ENCODE measurements at regions not wholly inside any gene's neighbourhood (a gene's known extent, or its start where the extent isn't known, plus 50 kb on each side); places are given as distances from the start of the nearest gene placed in this dataset.

- Histone ChIP-seq H3K36me3 (ENCODE audit: insufficient read depth) (no peaks in the 10 kb centered on the region), H3K4me3 (ENCODE audit: low read depth, low read length) (no peak overlapping the region), H3K4me1 (ENCODE audit: insufficient read depth) (no peaks in the 10 kb centered on the region), H3K27ac (ENCODE audit: low read depth) (no peak overlapping the region)
- DNase-seq (ENCODE audit: extremely low spot score) = no peak
- WGBS = 97% methylated on average over 1 of the region's 1 CpG
Measured at GRCh38 chr1:78369546-78369945, 121.2 kb upstream of the PTGFR start.

GRCh38 chr1:78370356-78370755 is 120.4 kb upstream of the PTGFR start:
- DNase-seq (ENCODE audit: extremely low spot score) = no peak
- Histone ChIP-seq H3K36me3 (ENCODE audit: insufficient read depth) (no peaks in the 10 kb centered on the region), H3K4me1 (ENCODE audit: insufficient read depth) (no peaks in the 10 kb centered on the region), H3K4me3 (ENCODE audit: low read depth, low read length) (no peak overlapping the region), H3K27ac (ENCODE audit: low read depth) (no peak overlapping the region)
- 54% methylated on average over 2 of the region's 2 CpGs for WGBS

- no peak for DNase-seq (ENCODE audit: extremely low spot score)
- H3K4me3 ChIP-seq (ENCODE audit: low read depth, low read length) = no peak overlapping the region
- H3K27ac ChIP-seq (ENCODE audit: low read depth) = no peak overlapping the region
- WGBS = 93% methylated on average over 2 of the region's 2 CpGs
- no peaks in the 10 kb centered on the region for H3K4me1 ChIP-seq (ENCODE audit: insufficient read depth)
- H3K36me3 ChIP-seq (ENCODE audit: insufficient read depth) = no peaks in the 10 kb centered on the region
Measured at GRCh38 chr1:78370779-78371482, 119.8 kb upstream of the PTGFR start.

GRCh38 chr1:78373676-78374075 is 117.1 kb upstream of the PTGFR start:
- Histone ChIP-seq H3K27ac (ENCODE audit: low read depth) (no peak overlapping the region), H3K36me3 (ENCODE audit: insufficient read depth) (no peaks in the 10 kb centered on the region), H3K4me3 (ENCODE audit: low read depth, low read length) (no peak overlapping the region), H3K4me1 (ENCODE audit: insufficient read depth) (no peaks in the 10 kb centered on the region)
- no peak for DNase-seq (ENCODE audit: extremely low spot score)
- WGBS = 69% methylated on average over 1 of the region's 1 CpG

- Histone ChIP-seq H3K36me3 (ENCODE audit: insufficient read depth) (no peaks in the 10 kb centered on the region), H3K4me1 (ENCODE audit: insufficient read depth) (no peaks in the 10 kb centered on the region), H3K4me3 (ENCODE audit: low read depth, low read length) (no peak overlapping the region), H3K27ac (ENCODE audit: low read depth) (no peak overlapping the region)
- WGBS = 76% methylated on average over 3 of the region's 3 CpGs
- DNase-seq (ENCODE audit: extremely low spot score) = no peak
Measured at GRCh38 chr1:78375996-78376395, 114.8 kb upstream of the PTGFR start.

- Histone ChIP-seq H3K27ac (ENCODE audit: low read depth) (no peak overlapping the region), H3K4me1 (ENCODE audit: insufficient read depth) (no peaks in the 10 kb centered on the region), H3K36me3 (ENCODE audit: insufficient read depth) (no peaks in the 10 kb centered on the region), H3K4me3 (ENCODE audit: low read depth, low read length) (no peak overlapping the region)
- DNase-seq (ENCODE audit: extremely low spot score) = no peak
Measured at GRCh38 chr1:78377356-78377928, 113.3 kb upstream of the PTGFR start.

GRCh38 chr1:78383923-78384322 is 106.9 kb upstream of the PTGFR start:
- WGBS = 29% methylated on average over 1 of the region's 1 CpG

GRCh38 chr1:78385744-78386462 is 104.9 kb upstream of the PTGFR start:
- 56% methylated on average over 1 of the region's 1 CpG for WGBS
- H3K4me3 ChIP-seq (ENCODE audit: low read depth, low read length) = no peak overlapping the region
- H3K27ac ChIP-seq (ENCODE audit: low read depth) = no peak overlapping the region
- H3K36me3 ChIP-seq (ENCODE audit: insufficient read depth) = no peaks in the 10 kb centered on the region
- H3K4me1 ChIP-seq (ENCODE audit: insufficient read depth) = no peaks in the 10 kb centered on the region
- DNase-seq (ENCODE audit: extremely low spot score) = no peak

More at GRCh38 chr1:78383923-78384322, 106.9 kb upstream of the PTGFR start:
- Histone ChIP-seq H3K4me1 (ENCODE audit: insufficient read depth) (no peaks in the 10 kb centered on the region), H3K36me3 (ENCODE audit: insufficient read depth) (no peaks in the 10 kb centered on the region), H3K4me3 (ENCODE audit: low read depth, low read length) (no peak overlapping the region), H3K27ac (ENCODE audit: low read depth) (no peak overlapping the region)
- no peak for DNase-seq (ENCODE audit: extremely low spot score)

- 40% methylated on average over 2 of the region's 2 CpGs for WGBS
- DNase-seq (ENCODE audit: extremely low spot score) = no peak
- H3K27ac ChIP-seq (ENCODE audit: low read depth) = no peak overlapping the region
- no peak overlapping the region for H3K4me3 ChIP-seq (ENCODE audit: low read depth, low read length)
- H3K36me3 ChIP-seq (ENCODE audit: insufficient read depth) = no peaks in the 10 kb centered on the region
- H3K4me1 ChIP-seq (ENCODE audit: insufficient read depth) = no peaks in the 10 kb centered on the region
Measured at GRCh38 chr1:78387201-78387600, 103.6 kb upstream of the PTGFR start.

GRCh38 chr1:78387871-78388270 is 102.9 kb upstream of the PTGFR start:
- WGBS = 19% methylated on average over 1 of the region's 1 CpG
- H3K36me3 ChIP-seq (ENCODE audit: insufficient read depth) = no peaks in the 10 kb centered on the region
- no peak overlapping the region for H3K4me3 ChIP-seq (ENCODE audit: low read depth, low read length)
- no peaks in the 10 kb centered on the region for H3K4me1 ChIP-seq (ENCODE audit: insufficient read depth)
- H3K27ac ChIP-seq (ENCODE audit: low read depth) = no peak overlapping the region
- peak; percentile 59 for DNase-seq (ENCODE audit: extremely low spot score)

- H3K36me3 ChIP-seq (ENCODE audit: insufficient read depth) = no peaks in the 10 kb centered on the region
- H3K4me1 ChIP-seq (ENCODE audit: insufficient read depth) = no peaks in the 10 kb centered on the region
- no peak overlapping the region for H3K4me3 ChIP-seq (ENCODE audit: low read depth, low read length)
- H3K27ac ChIP-seq (ENCODE audit: low read depth) = no peak overlapping the region
- DNase-seq (ENCODE audit: extremely low spot score) = no peak
Measured at GRCh38 chr1:78388275-78388674, 102.5 kb upstream of the PTGFR start.

GRCh38 chr1:78401148-78401547 is 89.6 kb upstream of the PTGFR start:
- Histone ChIP-seq H3K27ac (ENCODE audit: low read depth) (no peak overlapping the region), H3K4me1 (ENCODE audit: insufficient read depth) (no peaks in the 10 kb centered on the region), H3K36me3 (ENCODE audit: insufficient read depth) (no peaks in the 10 kb centered on the region), H3K4me3 (ENCODE audit: low read depth, low read length) (no peak overlapping the region)
- no peak for DNase-seq (ENCODE audit: extremely low spot score)
- 53% methylated on average over 2 of the region's 2 CpGs for whole genome bisulfite sequencing

GRCh38 chr1:78408192-78408591 is 82.6 kb upstream of the PTGFR start:
- no peak overlapping the region for H3K27ac ChIP-seq (ENCODE audit: low read depth)
- 58% methylated on average over 1 of the region's 1 CpG for WGBS
- H3K4me3 ChIP-seq (ENCODE audit: low read depth, low read length) = no peak overlapping the region
- H3K36me3 ChIP-seq (ENCODE audit: insufficient read depth) = no peaks in the 10 kb centered on the region
- H3K4me1 ChIP-seq (ENCODE audit: insufficient read depth) = no peaks in the 10 kb centered on the region
- no peak for DNase-seq (ENCODE audit: extremely low spot score)

- no peaks in the 10 kb centered on the region for H3K36me3 ChIP-seq (ENCODE audit: insufficient read depth)
- H3K4me1 ChIP-seq (ENCODE audit: insufficient read depth) = no peaks in the 10 kb centered on the region
- H3K4me3 ChIP-seq (ENCODE audit: low read depth, low read length) = no peak overlapping the region
- DNase-seq (ENCODE audit: extremely low spot score) = no peak
- no peak overlapping the region for H3K27ac ChIP-seq (ENCODE audit: low read depth)
- WGBS = 90% methylated on average over 2 of the region's 2 CpGs
Measured at GRCh38 chr1:78408810-78409209, 82.0 kb upstream of the PTGFR start.

All from urinary bladder (tissue), 3 donors.